Stimulated activated naive CD8-positive, alpha-beta T cell treated with anti-CD3 and anti-CD28 coated beads, Interleukin-15, Interleukin-2, amounts not matched to agents 100 U/mL and 50 U/mL, for 24 hours (primary cell): ENCODE measurements at regions not wholly inside any gene's neighbourhood (a gene's known extent, or its start where the extent isn't known, plus 50 kb on each side); places are given as distances from the start of the nearest gene placed in this dataset.
"Not testable (repeated sequence)": the region's sequence is repeated elsewhere in the genome, so short reads cannot be mapped to it uniquely, and the experiment has no call there.

Experiments used
- ATAC-seq: fragments of 150-1000 bp; cut with Tn5 transposase; one replicate; pipeline ENCODE4 v1.10.0; 2021
- DNase-seq: peaks from one replicate; pipeline ENCODE4 v3.0.0; 2021

DNA sequence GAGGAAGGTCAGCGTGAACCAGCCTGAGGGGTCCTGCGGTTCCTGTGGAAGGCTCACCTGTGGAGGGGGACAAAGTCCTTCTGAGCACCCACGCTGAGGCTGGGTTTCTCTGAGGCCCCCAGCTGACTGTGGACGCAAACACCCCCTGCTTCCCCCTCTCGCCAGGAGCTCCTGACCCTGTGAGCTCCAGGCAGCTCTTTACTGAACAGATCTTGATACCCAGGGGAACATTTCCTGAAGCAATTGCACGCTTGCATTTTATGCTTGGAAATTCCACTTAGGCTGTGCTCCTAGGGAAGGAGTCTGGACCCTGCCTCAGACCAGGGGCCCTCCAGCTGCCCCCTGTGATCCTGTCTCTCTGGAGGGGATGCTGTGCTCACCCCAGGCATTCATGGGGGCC, 454.2 kb upstream of the B3GAT1 start:
- no peak for ATAC-seq
- no peak for DNase-seq

DNA sequence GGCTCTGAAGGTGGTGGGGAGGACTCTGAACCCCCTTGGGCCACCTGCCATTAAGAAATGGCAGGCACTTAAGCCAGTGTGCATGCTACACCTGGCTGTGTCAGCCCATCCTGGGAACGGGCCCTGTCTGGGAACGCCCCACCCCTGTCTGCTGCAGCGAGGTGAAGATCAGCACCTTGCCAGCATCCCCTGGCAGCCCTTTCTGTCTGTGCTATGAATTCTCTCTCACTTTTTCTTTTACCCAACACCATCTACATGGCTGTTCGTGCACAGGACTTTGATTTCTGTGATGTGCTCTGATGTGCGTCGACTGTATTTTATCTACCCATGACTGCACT, 452.9 kb upstream of the B3GAT1 start:
- ATAC-seq (no peak), DNase-seq (no peak)

GRCh38 chr11:134864233-134864967, 452.4 kb upstream of the B3GAT1 start:
- DNase-seq: no peak
- peak; percentile 5 for ATAC-seq

GRCh38 chr11:134863294-134863693, 451.3 kb upstream of the B3GAT1 start:
- DNase-seq (no peak), ATAC-seq (no peak)

- DNase-seq (no peak), ATAC-seq (no peak)
Measured at GRCh38 chr11:134862587-134863195, 450.6 kb upstream of the B3GAT1 start.

- no peak for DNase-seq
- ATAC-seq: no peak
Measured at GRCh38 chr11:134862105-134862502, 450.1 kb upstream of the B3GAT1 start.

DNA sequence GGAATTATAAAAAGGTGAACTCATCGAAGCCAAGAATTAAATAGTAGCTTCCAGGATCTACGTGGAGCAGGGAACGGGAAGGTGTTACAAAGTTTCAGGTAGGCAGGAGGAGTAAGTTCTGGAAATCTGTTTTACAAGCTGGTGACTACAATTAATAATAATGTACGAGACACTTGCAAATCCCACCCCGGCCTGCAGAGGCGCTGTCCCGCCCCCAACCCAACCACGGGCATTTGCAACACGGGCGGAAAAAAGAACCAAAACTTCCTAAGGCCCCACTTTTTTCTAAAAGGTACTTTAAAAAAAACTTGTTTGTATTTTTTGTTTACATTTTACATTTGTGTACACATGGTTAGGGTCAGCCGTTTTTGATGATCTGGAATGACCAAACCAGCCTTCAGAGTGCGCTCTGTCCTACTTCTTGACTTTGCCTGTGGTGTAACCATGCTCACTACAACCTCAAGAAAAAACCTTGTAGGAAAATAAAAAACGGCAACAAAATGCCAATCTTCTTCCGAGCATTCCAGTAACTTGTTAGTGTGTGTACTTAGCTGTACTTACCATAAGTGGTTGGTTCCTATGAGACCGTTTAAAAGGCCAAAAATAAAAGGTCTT, 449.6 kb upstream of the B3GAT1 start:
- DNase-seq (no peak), ATAC-seq (no peak)

- ATAC-seq (no peak), DNase-seq (no peak)
Measured at GRCh38 chr11:134858783-134859480, 446.9 kb upstream of the B3GAT1 start.

- DNase-seq: no peak
- no peak for ATAC-seq
Measured at GRCh38 chr11:134857035-134857434, 445.0 kb upstream of the B3GAT1 start.

DNA sequence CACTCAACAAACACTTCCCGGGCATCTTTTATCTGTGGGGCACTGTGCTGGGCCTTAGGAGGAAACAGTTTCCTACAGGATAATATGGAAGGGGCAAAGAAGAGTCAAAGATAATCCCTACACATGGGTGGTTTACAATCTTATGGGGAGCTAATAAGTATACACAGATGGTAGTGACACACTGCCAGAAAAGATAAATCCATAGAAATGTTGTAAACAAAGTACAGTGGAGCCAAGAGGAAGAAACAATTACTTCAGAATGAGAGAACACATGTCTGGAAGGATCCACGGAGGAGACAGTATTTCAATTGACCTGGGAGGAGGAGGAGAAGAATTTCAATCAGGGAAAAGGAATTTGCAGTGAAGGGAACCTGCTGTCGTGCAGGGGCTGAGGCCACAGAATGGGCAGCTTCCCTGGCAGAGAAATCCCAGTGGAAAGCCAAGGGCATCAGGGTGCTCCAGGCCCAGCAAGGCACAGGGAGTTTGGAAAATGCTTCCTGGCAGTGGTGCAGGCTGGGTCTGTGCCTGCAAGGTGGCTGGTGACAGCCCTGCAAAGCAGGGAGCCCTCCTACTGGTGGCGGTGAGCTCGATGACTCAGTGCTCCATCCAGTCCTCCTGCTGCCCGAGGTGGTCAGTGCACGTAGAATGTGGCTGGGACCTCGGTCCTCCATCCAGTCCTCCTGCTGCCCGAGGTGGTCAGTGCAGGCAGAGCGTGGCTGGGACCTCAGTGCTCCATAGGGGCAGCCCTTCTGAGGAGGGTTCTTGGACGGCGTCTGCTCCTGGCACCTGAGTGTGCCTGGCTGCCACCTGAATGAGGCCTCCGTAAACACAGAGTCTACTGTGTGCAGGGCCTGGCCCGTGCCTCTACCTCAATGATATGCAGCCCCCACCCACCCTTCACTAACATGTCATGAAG, 444.3 kb upstream of the B3GAT1 start:
- no peak for ATAC-seq
- no peak for DNase-seq

- no peak for ATAC-seq
Measured at GRCh38 chr11:134853992-134854991, 442.2 kb upstream of the B3GAT1 start.

DNA sequence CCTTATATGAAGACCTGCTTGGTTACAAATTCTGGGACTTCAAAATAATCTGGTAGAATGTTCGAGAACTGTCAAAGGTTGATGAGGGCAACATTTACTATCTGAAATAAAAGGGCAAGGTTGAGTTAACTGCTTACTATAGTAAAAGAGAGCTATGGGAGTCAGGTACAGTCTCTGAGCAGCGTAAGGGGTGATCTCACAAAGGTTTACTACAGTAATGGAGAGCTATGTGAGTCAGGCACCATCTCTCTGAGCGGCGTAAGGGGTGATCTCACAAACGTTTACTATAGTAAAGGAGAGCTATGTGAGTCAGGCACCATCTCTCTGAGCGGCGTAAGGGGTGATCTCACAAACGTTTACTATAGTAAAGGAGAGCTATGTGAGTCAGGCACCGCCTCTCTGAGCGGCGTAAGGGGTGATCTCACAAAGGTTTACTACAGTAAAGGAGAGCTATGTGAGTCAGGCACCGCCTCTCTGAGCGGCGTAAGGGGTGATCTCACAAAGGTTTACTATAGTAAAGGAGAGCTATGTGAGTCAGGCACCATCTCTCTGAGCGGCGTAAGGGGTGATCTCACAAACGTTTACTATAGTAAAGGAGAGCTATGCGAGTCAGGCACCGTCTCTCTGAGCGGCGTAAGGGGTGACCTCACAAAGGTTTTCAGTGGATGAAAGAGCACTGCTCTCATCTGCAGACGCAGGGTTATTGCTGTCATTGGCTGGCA, 439.6 kb upstream of the B3GAT1 start:
- not testable (repeated sequence) for DNase-seq, ATAC-seq

More at GRCh38 chr11:134853992-134854991, 442.2 kb upstream of the B3GAT1 start:
- no peak for DNase-seq

GRCh38 chr11:134850566-134850965, 438.5 kb upstream of the B3GAT1 start:
- no peak for DNase-seq
- ATAC-seq: no peak

GRCh38 chr11:134849833-134850232, 437.8 kb upstream of the B3GAT1 start:
- ATAC-seq (no peak), DNase-seq (no peak)

- DNase-seq (no peak), ATAC-seq (no peak)
Measured at GRCh38 chr11:134847083-134847715, 435.2 kb upstream of the B3GAT1 start.

GRCh38 chr11:134846328-134847082, 434.5 kb upstream of the B3GAT1 start:
- no peak for ATAC-seq

DNA sequence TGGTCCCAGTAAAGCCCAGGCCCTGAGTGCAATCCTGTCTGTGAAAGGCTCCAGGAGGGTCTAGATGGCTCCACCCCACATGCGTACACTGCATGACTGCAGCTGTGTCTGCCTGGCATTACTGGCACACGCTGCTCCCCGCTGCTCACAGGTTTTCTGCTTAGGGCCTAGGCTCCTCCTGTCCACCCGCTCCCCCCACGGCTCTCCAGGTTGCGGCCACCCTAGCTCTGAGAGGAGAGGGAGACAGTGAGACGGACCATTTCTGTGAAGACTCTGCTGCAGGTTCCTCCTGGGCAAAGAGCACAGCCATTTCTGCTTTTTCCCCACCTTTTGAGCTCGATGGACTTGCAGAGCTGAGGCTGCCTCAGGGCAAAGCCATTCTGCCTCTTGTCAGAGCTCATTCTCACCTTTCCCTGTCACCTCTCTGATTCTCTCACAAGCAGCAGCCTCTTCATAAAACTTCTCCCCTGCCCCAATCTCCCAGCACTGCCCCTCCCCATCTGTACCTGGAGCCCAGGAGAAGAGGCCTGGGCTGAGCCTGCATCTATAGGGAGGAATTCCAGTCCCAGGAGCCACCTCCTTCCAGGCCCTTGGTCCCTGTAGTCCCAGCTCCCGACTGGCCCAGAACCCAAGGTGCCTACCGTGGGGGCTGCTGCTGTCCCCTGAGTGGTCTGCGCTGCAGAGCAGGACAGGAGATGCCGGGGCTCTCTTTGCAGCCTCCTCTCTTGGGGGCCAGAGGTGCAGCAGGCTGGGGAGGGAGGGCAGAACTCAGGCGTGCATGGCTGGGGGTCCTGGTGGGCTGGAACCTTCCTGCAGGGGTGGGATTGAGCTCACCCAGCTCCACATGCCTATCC, 433.7 kb upstream of the B3GAT1 start:
- DNase-seq: no peak
- no peak for ATAC-seq

More at GRCh38 chr11:134846328-134847082, 434.5 kb upstream of the B3GAT1 start:
- no peak for DNase-seq

DNA sequence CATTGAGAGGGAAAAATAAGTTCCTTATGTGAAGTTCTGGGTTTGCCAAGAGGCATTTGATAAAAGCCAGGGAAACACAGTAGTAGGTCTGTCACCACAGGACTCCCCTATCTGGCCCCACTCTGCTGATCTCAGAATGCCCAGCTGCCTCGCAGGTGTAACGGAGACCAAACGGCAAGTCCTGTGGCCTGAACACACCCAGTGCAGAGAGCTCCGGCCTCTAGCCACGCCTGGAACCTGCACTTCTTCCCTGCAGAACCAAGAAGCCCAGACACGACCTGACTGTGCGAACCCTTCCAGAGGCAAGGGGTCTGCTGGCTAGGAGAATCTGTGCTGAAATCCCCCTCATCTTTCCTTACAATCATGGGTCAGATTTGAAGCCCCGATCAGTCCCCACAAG, 432.8 kb upstream of the B3GAT1 start:
- DNase-seq (no peak), ATAC-seq (no peak)
